ENCODE measurements at regions not wholly inside any gene's neighbourhood (a gene's known extent, or its start where the extent isn't known, plus 50 kb on each side); places are given as distances from the start of the nearest gene placed in this dataset.

GRCh38 chr21:38996355-38996754 is 186.9 kb downstream of the PSMG1 start:
- no peaks in the 10 kb centered on the region for H3K36me3 Mint-ChIP-seq (ENCODE audit: low read depth)
- H3K9me3 Mint-ChIP-seq = no peaks in the 10 kb centered on the region
- H3K27me3 Mint-ChIP-seq = peaks cover 41% of the 10 kb centered on the region
- peak overlapping the region; percentile 40 for H3K27ac Mint-ChIP-seq
- H3K4me3 Mint-ChIP-seq = no peak overlapping the region
- H3K4me1 Mint-ChIP-seq (ENCODE audit: low read depth) = peaks cover 93% of the 10 kb centered on the region
- intact Hi-C loops (cut with micrococcal nuclease) = no loop called here

GRCh38 chr21:38995731-38996130 is 187.5 kb downstream of the PSMG1 start:
- Mint-ChIP-seq H3K27me3 (peaks cover 39% of the 10 kb centered on the region), H3K4me3 (no peak overlapping the region), H3K36me3 (ENCODE audit: low read depth) (no peaks in the 10 kb centered on the region), H3K27ac (peak overlapping the region; percentile 40), H3K9me3 (no peaks in the 10 kb centered on the region), H3K4me1 (ENCODE audit: low read depth) (peaks cover 91% of the 10 kb centered on the region)
- intact Hi-C loops (cut with micrococcal nuclease) = no loop called here

- intact Hi-C loops (cut with micrococcal nuclease) = no loop called here
- H3K9me3 Mint-ChIP-seq = no peaks in the 10 kb centered on the region
- H3K4me1 Mint-ChIP-seq (ENCODE audit: low read depth) = peaks cover 91% of the 10 kb centered on the region
- no peaks in the 10 kb centered on the region for H3K36me3 Mint-ChIP-seq (ENCODE audit: low read depth)
- H3K27ac Mint-ChIP-seq = peak overlapping the region; percentile 55
- H3K27me3 Mint-ChIP-seq = peaks cover 40% of the 10 kb centered on the region
- H3K4me3 Mint-ChIP-seq = no peak overlapping the region
These were observed 188.1 kb downstream of the PSMG1 start for GRCh38 chr21:38995071-38995669.

- intact Hi-C loops (cut with micrococcal nuclease) = no loop called here
- Mint-ChIP-seq H3K4me1 (ENCODE audit: low read depth) (peaks cover 86% of the 10 kb centered on the region), H3K27ac (peak overlapping the region; percentile 55)
These were observed 188.3 kb downstream of the ETS2 start for GRCh38 chr21:38994042-38994441.

GRCh38 chr21:38993561-38993960 is 187.8 kb downstream of the ETS2 start:
- Mint-ChIP-seq H3K4me3 (no peak overlapping the region), H3K4me1 (ENCODE audit: low read depth) (peaks cover 82% of the 10 kb centered on the region), H3K36me3 (ENCODE audit: low read depth) (no peaks in the 10 kb centered on the region), H3K9me3 (no peaks in the 10 kb centered on the region), H3K27ac (no peak overlapping the region), H3K27me3 (peaks cover 53% of the 10 kb centered on the region)
- intact Hi-C loops (cut with micrococcal nuclease) = no loop called here

More at GRCh38 chr21:38994042-38994441, 188.3 kb downstream of the ETS2 start:
- Mint-ChIP-seq H3K27me3 (peaks cover 48% of the 10 kb centered on the region), H3K9me3 (no peaks in the 10 kb centered on the region), H3K36me3 (ENCODE audit: low read depth) (no peaks in the 10 kb centered on the region), H3K4me3 (no peak overlapping the region)

- Mint-ChIP-seq H3K4me3 (no peak overlapping the region), H3K9me3 (no peaks in the 10 kb centered on the region), H3K4me1 (ENCODE audit: low read depth) (peaks cover 73% of the 10 kb centered on the region), H3K27me3 (peaks cover 60% of the 10 kb centered on the region), H3K27ac (peak overlapping the region; percentile 69), H3K36me3 (ENCODE audit: low read depth) (no peaks in the 10 kb centered on the region)
- intact Hi-C loops (cut with micrococcal nuclease) = no loop called here
These were observed 187.0 kb downstream of the ETS2 start for GRCh38 chr21:38992737-38993136.

GRCh38 chr21:38990424-38990794 is 184.7 kb downstream of the ETS2 start:
- H3K4me3 Mint-ChIP-seq = no peak overlapping the region
- H3K4me1 Mint-ChIP-seq (ENCODE audit: low read depth) = peaks cover 64% of the 10 kb centered on the region
- no peaks in the 10 kb centered on the region for H3K9me3 Mint-ChIP-seq
- intact Hi-C loops (cut with micrococcal nuclease) = no loop called here
- H3K36me3 Mint-ChIP-seq (ENCODE audit: low read depth) = no peaks in the 10 kb centered on the region
- H3K27me3 Mint-ChIP-seq = peaks cover 67% of the 10 kb centered on the region
- peak overlapping the region; percentile 50 for H3K27ac Mint-ChIP-seq

- intact Hi-C loops (cut with micrococcal nuclease) = no loop called here
- Mint-ChIP-seq H3K4me3 (no peak overlapping the region), H3K4me1 (ENCODE audit: low read depth) (peaks cover 65% of the 10 kb centered on the region), H3K27ac (peak overlapping the region; percentile 40), H3K27me3 (peaks cover 67% of the 10 kb centered on the region), H3K36me3 (ENCODE audit: low read depth) (no peaks in the 10 kb centered on the region), H3K9me3 (no peaks in the 10 kb centered on the region)
These were observed 184.2 kb downstream of the ETS2 start for GRCh38 chr21:38989745-38990423.

GRCh38 chr21:38989379-38989744 is 183.6 kb downstream of the ETS2 start:
- H3K27me3 Mint-ChIP-seq = peaks cover 66% of the 10 kb centered on the region
- H3K9me3 Mint-ChIP-seq = no peaks in the 10 kb centered on the region
- H3K36me3 Mint-ChIP-seq (ENCODE audit: low read depth) = no peaks in the 10 kb centered on the region
- H3K27ac Mint-ChIP-seq = peak overlapping the region; percentile 40
- peaks cover 62% of the 10 kb centered on the region for H3K4me1 Mint-ChIP-seq (ENCODE audit: low read depth)
- no peak overlapping the region for H3K4me3 Mint-ChIP-seq
- intact Hi-C loops (cut with micrococcal nuclease) = no loop called here

- no peaks in the 10 kb centered on the region for H3K9me3 Mint-ChIP-seq
- peaks cover 61% of the 10 kb centered on the region for H3K4me1 Mint-ChIP-seq (ENCODE audit: low read depth)
- no peaks in the 10 kb centered on the region for H3K36me3 Mint-ChIP-seq (ENCODE audit: low read depth)
- no peak overlapping the region for H3K4me3 Mint-ChIP-seq
- peaks cover 66% of the 10 kb centered on the region for H3K27me3 Mint-ChIP-seq
- intact Hi-C loops (cut with micrococcal nuclease) = no loop called here
- peak overlapping the region; percentile 40 for H3K27ac Mint-ChIP-seq
These were observed 183.0 kb downstream of the ETS2 start for GRCh38 chr21:38988509-38989378.

GRCh38 chr21:38987633-38988508 is 182.1 kb downstream of the ETS2 start:
- no peak overlapping the region for H3K27ac Mint-ChIP-seq
- intact Hi-C loops (cut with micrococcal nuclease) = no loop called here
- H3K27me3 Mint-ChIP-seq = peaks cover 66% of the 10 kb centered on the region
- peaks cover 54% of the 10 kb centered on the region for H3K4me1 Mint-ChIP-seq (ENCODE audit: low read depth)
- no peak overlapping the region for H3K4me3 Mint-ChIP-seq
- no peaks in the 10 kb centered on the region for H3K9me3 Mint-ChIP-seq
- no peaks in the 10 kb centered on the region for H3K36me3 Mint-ChIP-seq (ENCODE audit: low read depth)

GRCh38 chr21:38986806-38987632 is 181.3 kb downstream of the ETS2 start:
- Mint-ChIP-seq H3K27ac (no peak overlapping the region), H3K27me3 (peaks cover 67% of the 10 kb centered on the region), H3K4me3 (no peak overlapping the region), H3K4me1 (ENCODE audit: low read depth) (peaks cover 46% of the 10 kb centered on the region), H3K36me3 (ENCODE audit: low read depth) (no peaks in the 10 kb centered on the region), H3K9me3 (no peaks in the 10 kb centered on the region)
- intact Hi-C loops (cut with micrococcal nuclease) = no loop called here

GRCh38 chr21:38986406-38986805 is 180.7 kb downstream of the ETS2 start:
- peaks cover 67% of the 10 kb centered on the region for H3K27me3 Mint-ChIP-seq
- intact Hi-C loops (cut with micrococcal nuclease) = no loop called here
- no peaks in the 10 kb centered on the region for H3K36me3 Mint-ChIP-seq (ENCODE audit: low read depth)
- peaks cover 43% of the 10 kb centered on the region for H3K4me1 Mint-ChIP-seq (ENCODE audit: low read depth)
- H3K9me3 Mint-ChIP-seq = no peaks in the 10 kb centered on the region
- H3K4me3 Mint-ChIP-seq = no peak overlapping the region
- peak overlapping the region; percentile 77 for H3K27ac Mint-ChIP-seq
